HepG2 (cell line): ENCODE measurements at regions not wholly inside any gene's neighbourhood (a gene's known extent, or its start where the extent isn't known, plus 50 kb on each side); places are given as distances from the start of the nearest gene placed in this dataset.

ENCODE experiments used
- TP53 ChIP-seq: sonication (generic); formaldehyde crosslinking; conservative IDR thresholded peaks from 2 replicates; pipeline ENCODE4 v1.4.0; 2020; ENCODE audit warnings: missing genetic modification reagents
- ZNF639 ChIP-seq: conservative IDR thresholded peaks from 2 replicates; pipeline ENCODE4 v1.6.1; 2018; ENCODE audit warnings: missing genetic modification reagents

GRCh38 chr13:80973721-80974120 is 632.8 kb upstream of the SPRY2 start:
- TF ChIP-seq TP53: no peak
- TF ChIP-seq ZNF639 (CRISPR knock-in tag): no peak
